Suprapubic skin (tissue), 4 donors: ENCODE measurements at regions not wholly inside any gene's neighbourhood (a gene's known extent, or its start where the extent isn't known, plus 50 kb on each side); places are given as distances from the start of the nearest gene placed in this dataset.

Source experiments
- CTCF ChIP-seq, 2 donors: fragments of 200-600 bp in 1 of 2; fragments of 450-650 bp in 1 of 2; sonication (generic) in 1 of 2; IDR thresholded peaks; one replicate each; pipeline ENCODE4 v1.5.1; 2016 to 2019; ENCODE audit warnings: antibody characterized with exemption in 2 of 2, mild to moderate bottlenecking in 1 of 2, moderate library complexity in 1 of 2
- EP300 ChIP-seq: sonication (generic); formaldehyde crosslinking; IDR thresholded peaks from one replicate; pipeline ENCODE4 v1.6.1; 2017; ENCODE audit warnings: antibody characterized with exemption
- POLR2A ChIP-seq, 2 donors: fragments of 450-650 bp; IDR thresholded peaks; one replicate each; pipeline ENCODE4 v1.6.1; 2017; ENCODE audit warnings: antibody characterized with exemption in 2 of 2, mild to moderate bottlenecking in 2 of 2, moderate library complexity in 2 of 2
- POLR2AphosphoS5 ChIP-seq, 3 donors: sonication (generic); formaldehyde crosslinking; IDR thresholded peaks; one replicate each; pipeline ENCODE4 v1.6.1; 2017; ENCODE audit warnings: antibody characterized with exemption in 3 of 3

- TF ChIP-seq CTCF (IDR thresholded peaks at IDR 0.05) (no peak), POLR2A (IDR thresholded peaks at IDR 0.05) (no peak), EP300 (no peak), POLR2AphosphoS5 (IDR thresholded peaks at IDR 0.05) (no peak)
Measured at GRCh38 chrX:33277046-33277445, 65.7 kb upstream of the DMD start.
